ENCODE measurements at regions not wholly inside any gene's neighbourhood (a gene's known extent, or its start where the extent isn't known, plus 50 kb on each side); places are given as distances from the start of the nearest gene placed in this dataset.
A peak's percentile ranks its signal among the peaks of the same experiment; 100 is the strongest.

- no peak for TF ChIP-seq LARP7 (IDR thresholded peaks at IDR 0.05)
- TF ChIP-seq ZNF764 (CRISPR knock-in tag; IDR thresholded peaks at IDR 0.05; ENCODE audit: low read depth) = no peak
- peak; percentile 63 for TF ChIP-seq POLR2B (IDR thresholded peaks at IDR 0.05; ENCODE audit: low read depth, partially characterized antibody)
- no peak for TF ChIP-seq POLR2AphosphoS2 (IDR thresholded peaks at IDR 0.05; ENCODE audit: low read length)
- TF ChIP-seq MAX (CRISPR knock-in tag; IDR thresholded peaks at IDR 0.05) = peak; percentile 57; the same call in 1 of the 2 replicates
- no peak for TF ChIP-seq ZBTB26 (CRISPR knock-in tag; IDR thresholded peaks at IDR 0.05)
- no peak for TF ChIP-seq CSDE1 (IDR thresholded peaks at IDR 0.05)
- no peak; the same call in 1 of the 2 replicates for TF ChIP-seq PHF8 (IDR thresholded peaks at IDR 0.05; ENCODE audit: borderline replicate concordance, low read length)
- no peak for TF ChIP-seq TEAD2 (tag; IDR thresholded peaks at IDR 0.05)
- TF ChIP-seq POU5F1 (IDR thresholded peaks at IDR 0.05; ENCODE audit: borderline replicate concordance, low read depth, low read length, partially characterized antibody) = no peak
- TF ChIP-seq ZBED1 (IDR thresholded peaks at IDR 0.05) = no peak
- peak; percentile 73 for TF ChIP-seq MAFG (tag; conservative IDR thresholded peaks at IDR 0.05)
- TF ChIP-seq SMAD3 (CRISPR knock-in tag; conservative IDR thresholded peaks at IDR 0.05) = no peak
- 0 out of 2 replicates have a peak, but pooled peaks have one; percentile 20 for TF ChIP-seq FOXJ2 (tag; IDR thresholded peaks at IDR 0.05)
- no peak for TF ChIP-seq RBM25 (IDR thresholded peaks at IDR 0.05; ENCODE audit: low read depth, low read length, severe bottlenecking)
- no peak for TF ChIP-seq ILK (tag; IDR thresholded peaks at IDR 0.05; ENCODE audit: borderline replicate concordance, low read depth)
- no peak for TF ChIP-seq ZNF217 (CRISPR knock-in tag; IDR thresholded peaks at IDR 0.05)
- peak; percentile 80; the same call in 1 of the 2 replicates for TF ChIP-seq ZNF589 (CRISPR knock-in tag; IDR thresholded peaks at IDR 0.05; ENCODE audit: low read depth)
- TF ChIP-seq MTA1 (IDR thresholded peaks at IDR 0.05; ENCODE audit: borderline replicate concordance) = no peak
- no peak for TF ChIP-seq KLF16 (IDR thresholded peaks at IDR 0.05)
- TF ChIP-seq SFPQ (IDR thresholded peaks at IDR 0.05; ENCODE audit: low read depth, low read length) = no peak
- TF ChIP-seq ZC3H8 (IDR thresholded peaks at IDR 0.05) = no peak
- TF ChIP-seq ZFP91 (CRISPR knock-in tag; IDR thresholded peaks at IDR 0.05) = no peak
- peak; percentile 65 for TF ChIP-seq JUN (IDR thresholded peaks at IDR 0.05; ENCODE audit: borderline replicate concordance, low read depth, low read length)
- TF ChIP-seq JUN (CRISPR knock-in tag; IDR thresholded peaks at IDR 0.05; ENCODE audit: borderline replicate concordance) = no peak
- no peak for TF ChIP-seq STAG1 (CRISPR knock-in tag; IDR thresholded peaks at IDR 0.05; ENCODE audit: borderline replicate concordance)
Measured at GRCh38 chr20:23136893-23137745, 51.0 kb upstream of the CD93 start (continued).
